ENCODE measurements at regions not wholly inside any gene's neighbourhood (a gene's known extent, or its start where the extent isn't known, plus 50 kb on each side); places are given as distances from the start of the nearest gene placed in this dataset.

- TF ChIP-seq ELK4 (IDR thresholded peaks at IDR 0.05; ENCODE audit: borderline replicate concordance, low read depth, low read length) (no peak), ZNF354C (tag by site-specific recombination; IDR thresholded peaks at IDR 0.05; ENCODE audit: borderline replicate concordance, low read depth) (no peak), ZNF292 (tag by site-specific recombination; IDR thresholded peaks at IDR 0.05; ENCODE audit: borderline replicate concordance, low read depth) (no peak)
Observed at GRCh38 chr7:109955986-109956385, 1134.9 kb upstream of the LRRN3 start (continued).

- TF ChIP-seq ZNF19 (tag by site-specific recombination; IDR thresholded peaks at IDR 0.05; ENCODE audit: low read depth) (no peak), ZNF600 (tag by site-specific recombination; IDR thresholded peaks at IDR 0.05) (no peak), ZNF777 (tag by site-specific recombination; IDR thresholded peaks at IDR 0.05; ENCODE audit: borderline replicate concordance) (no peak), ZNF660 (tag by site-specific recombination; IDR thresholded peaks at IDR 0.05) (no peak), ZNF707 (tag by site-specific recombination; IDR thresholded peaks at IDR 0.05) (no peak), SCRT1 (tag by site-specific recombination; IDR thresholded peaks at IDR 0.05; ENCODE audit: borderline replicate concordance) (no peak), HOXA7 (CRISPR knock-in tag; IDR thresholded peaks at IDR 0.05; ENCODE audit: borderline replicate concordance) (no peak), ZNF433 (tag by site-specific recombination; IDR thresholded peaks at IDR 0.05; ENCODE audit: low read depth) (no peak)
- ChIA-PET CTCF (no interaction called here), POLR2A (no interaction called here)
- Histone ChIP-seq H3K4me1 (ENCODE audit: control insufficient read depth, insufficient read depth, low read length) (no peaks in the 10 kb centered on the region), H3K4me3 (ENCODE audit: low read depth, low read length) (no peak overlapping the region), H3K36me3 (ENCODE audit: control insufficient read depth in 2 of 2, insufficient read depth in 1 of 2, low read length in 2 of 2) (no peaks in the 10 kb centered on the region), H3K9me3 (ENCODE audit: control insufficient read depth, insufficient read depth, low read depth, low read length) (no peaks in the 10 kb centered on the region), H3K27ac (ENCODE audit: extremely low read depth, low read depth, low read length) (no peak overlapping the region)
Observed at GRCh38 chr7:109956916-109957315, 1134.0 kb upstream of the LRRN3 start.

- Histone ChIP-seq H3K4me3 (ENCODE audit: low read depth, low read length) (no peak overlapping the region), H3K9me3 (ENCODE audit: control insufficient read depth, insufficient read depth, low read depth, low read length) (no peaks in the 10 kb centered on the region), H3K4me1 (ENCODE audit: control insufficient read depth, insufficient read depth, low read length) (no peaks in the 10 kb centered on the region), H3K27ac (ENCODE audit: extremely low read depth, low read depth, low read length) (no peak overlapping the region), H3K36me3 (ENCODE audit: control insufficient read depth in 2 of 2, insufficient read depth in 1 of 2, low read length in 2 of 2) (no peaks in the 10 kb centered on the region)
- CTCF ChIA-PET = interaction anchor here (0.7 kb wide), 1 partner anchor 1290 kb away, joined by 4 read pairs; no protein-coding TSS in a partner anchor
- POLR2A ChIA-PET = no interaction called here
- TF ChIP-seq ZBTB10 (tag by site-specific recombination; IDR thresholded peaks at IDR 0.05) = no peak
- TF ChIP-seq HOXA7 (CRISPR knock-in tag; IDR thresholded peaks at IDR 0.05; ENCODE audit: borderline replicate concordance) = no peak
- TF ChIP-seq ZBTB26 (tag by site-specific recombination; optimal IDR thresholded peaks at IDR 0.05) = no peak
- TF ChIP-seq BCL11B (tag by site-specific recombination; IDR thresholded peaks at IDR 0.05; ENCODE audit: low read depth) = no peak
- TF ChIP-seq ZNF37A (tag by site-specific recombination; IDR thresholded peaks at IDR 0.05) = no peak
- TF ChIP-seq ZNF449 (tag by site-specific recombination; IDR thresholded peaks at IDR 0.05) = no peak
- TF ChIP-seq ZNF624 (tag by site-specific recombination; IDR thresholded peaks at IDR 0.05) = no peak
- TF ChIP-seq ZNF768 (tag by site-specific recombination; IDR thresholded peaks at IDR 0.05) = no peak
- no peak for TF ChIP-seq ZNF184 (tag by site-specific recombination; IDR thresholded peaks at IDR 0.05)
Observed at GRCh38 chr7:109963741-109964140, 1127.2 kb upstream of the LRRN3 start.
